H1 (cell line): ENCODE measurements at regions not wholly inside any gene's neighbourhood (a gene's known extent, or its start where the extent isn't known, plus 50 kb on each side); places are given as distances from the start of the nearest gene placed in this dataset.

Experiments
- POLR2A ChIP-seq, 2 experiments: IDR thresholded peaks; 1 replicate in 1 of 2; 2 replicates in 1 of 2; pipeline ENCODE4 v1.6.1; 2011; ENCODE audit warnings: low read depth in 2 of 2, low read length in 2 of 2, mild to moderate bottlenecking in 2 of 2; ENCODE audit errors: control extremely low read depth in 1 of 2
- SP4 ChIP-seq: IDR thresholded peaks from 2 replicates; pipeline ENCODE4 v1.6.1; 2012; ENCODE audit warnings: low read length, inconsistent platforms
- TF ChIP-seq, protein P1 (sequence below): fragments of 300-600 bp; sonication (generic); IDR thresholded peaks from 2 replicates; pipeline ENCODE4 v1.7.1; 2012; ENCODE audit warnings: low read length, moderate library complexity, mild to moderate bottlenecking, inconsistent platforms; ENCODE audit not compliant: insufficient replicate concordance

DNA sequence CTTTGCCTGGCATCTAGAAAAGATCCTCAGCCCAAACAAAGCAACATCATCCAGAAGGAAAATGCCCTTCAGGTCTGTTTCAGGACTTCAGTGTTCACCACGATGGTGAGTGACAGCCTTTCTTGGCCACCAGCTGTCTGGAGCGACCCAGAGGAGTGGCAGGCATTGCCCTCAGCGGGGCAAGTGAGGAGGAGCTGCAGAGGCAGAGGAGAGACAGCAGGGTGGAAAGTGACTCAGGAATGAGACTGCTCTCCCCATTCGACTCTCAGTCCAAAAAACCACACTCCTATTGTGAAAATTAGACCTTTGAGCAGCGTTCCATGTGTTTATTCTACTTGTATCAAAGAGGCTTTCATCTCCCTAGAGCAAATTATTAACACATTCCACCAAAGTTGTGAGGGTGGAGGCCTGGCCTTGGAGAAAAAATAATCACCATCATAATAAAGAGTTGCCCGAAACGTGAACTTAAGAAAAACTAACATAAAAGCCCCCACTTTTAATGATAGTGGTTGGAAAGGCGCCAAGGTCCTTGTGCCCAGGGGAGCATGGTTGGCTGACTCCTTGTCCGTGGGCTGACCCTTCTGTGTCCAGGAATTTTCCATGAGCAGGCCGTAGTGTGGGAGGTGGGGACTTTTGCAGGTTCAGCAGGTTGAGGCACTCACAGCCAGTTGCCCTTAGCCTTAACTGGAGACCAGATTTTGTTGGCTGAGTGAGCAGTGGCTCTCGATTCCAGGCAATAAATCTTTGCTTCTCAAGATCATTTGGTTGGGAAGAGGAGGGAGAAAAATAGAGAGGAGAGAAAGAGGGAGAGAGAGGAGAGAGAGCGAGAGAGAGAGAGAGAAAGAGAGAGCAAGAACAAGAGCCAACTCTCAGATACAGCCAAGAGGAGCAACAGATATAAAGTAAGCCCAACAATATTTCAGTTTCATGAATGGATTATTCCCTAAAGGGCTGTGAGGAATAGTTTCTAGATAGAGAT is 125.9 kb upstream of the ANKRD55 start (continued):
- TF ChIP-seq, protein P1, sequence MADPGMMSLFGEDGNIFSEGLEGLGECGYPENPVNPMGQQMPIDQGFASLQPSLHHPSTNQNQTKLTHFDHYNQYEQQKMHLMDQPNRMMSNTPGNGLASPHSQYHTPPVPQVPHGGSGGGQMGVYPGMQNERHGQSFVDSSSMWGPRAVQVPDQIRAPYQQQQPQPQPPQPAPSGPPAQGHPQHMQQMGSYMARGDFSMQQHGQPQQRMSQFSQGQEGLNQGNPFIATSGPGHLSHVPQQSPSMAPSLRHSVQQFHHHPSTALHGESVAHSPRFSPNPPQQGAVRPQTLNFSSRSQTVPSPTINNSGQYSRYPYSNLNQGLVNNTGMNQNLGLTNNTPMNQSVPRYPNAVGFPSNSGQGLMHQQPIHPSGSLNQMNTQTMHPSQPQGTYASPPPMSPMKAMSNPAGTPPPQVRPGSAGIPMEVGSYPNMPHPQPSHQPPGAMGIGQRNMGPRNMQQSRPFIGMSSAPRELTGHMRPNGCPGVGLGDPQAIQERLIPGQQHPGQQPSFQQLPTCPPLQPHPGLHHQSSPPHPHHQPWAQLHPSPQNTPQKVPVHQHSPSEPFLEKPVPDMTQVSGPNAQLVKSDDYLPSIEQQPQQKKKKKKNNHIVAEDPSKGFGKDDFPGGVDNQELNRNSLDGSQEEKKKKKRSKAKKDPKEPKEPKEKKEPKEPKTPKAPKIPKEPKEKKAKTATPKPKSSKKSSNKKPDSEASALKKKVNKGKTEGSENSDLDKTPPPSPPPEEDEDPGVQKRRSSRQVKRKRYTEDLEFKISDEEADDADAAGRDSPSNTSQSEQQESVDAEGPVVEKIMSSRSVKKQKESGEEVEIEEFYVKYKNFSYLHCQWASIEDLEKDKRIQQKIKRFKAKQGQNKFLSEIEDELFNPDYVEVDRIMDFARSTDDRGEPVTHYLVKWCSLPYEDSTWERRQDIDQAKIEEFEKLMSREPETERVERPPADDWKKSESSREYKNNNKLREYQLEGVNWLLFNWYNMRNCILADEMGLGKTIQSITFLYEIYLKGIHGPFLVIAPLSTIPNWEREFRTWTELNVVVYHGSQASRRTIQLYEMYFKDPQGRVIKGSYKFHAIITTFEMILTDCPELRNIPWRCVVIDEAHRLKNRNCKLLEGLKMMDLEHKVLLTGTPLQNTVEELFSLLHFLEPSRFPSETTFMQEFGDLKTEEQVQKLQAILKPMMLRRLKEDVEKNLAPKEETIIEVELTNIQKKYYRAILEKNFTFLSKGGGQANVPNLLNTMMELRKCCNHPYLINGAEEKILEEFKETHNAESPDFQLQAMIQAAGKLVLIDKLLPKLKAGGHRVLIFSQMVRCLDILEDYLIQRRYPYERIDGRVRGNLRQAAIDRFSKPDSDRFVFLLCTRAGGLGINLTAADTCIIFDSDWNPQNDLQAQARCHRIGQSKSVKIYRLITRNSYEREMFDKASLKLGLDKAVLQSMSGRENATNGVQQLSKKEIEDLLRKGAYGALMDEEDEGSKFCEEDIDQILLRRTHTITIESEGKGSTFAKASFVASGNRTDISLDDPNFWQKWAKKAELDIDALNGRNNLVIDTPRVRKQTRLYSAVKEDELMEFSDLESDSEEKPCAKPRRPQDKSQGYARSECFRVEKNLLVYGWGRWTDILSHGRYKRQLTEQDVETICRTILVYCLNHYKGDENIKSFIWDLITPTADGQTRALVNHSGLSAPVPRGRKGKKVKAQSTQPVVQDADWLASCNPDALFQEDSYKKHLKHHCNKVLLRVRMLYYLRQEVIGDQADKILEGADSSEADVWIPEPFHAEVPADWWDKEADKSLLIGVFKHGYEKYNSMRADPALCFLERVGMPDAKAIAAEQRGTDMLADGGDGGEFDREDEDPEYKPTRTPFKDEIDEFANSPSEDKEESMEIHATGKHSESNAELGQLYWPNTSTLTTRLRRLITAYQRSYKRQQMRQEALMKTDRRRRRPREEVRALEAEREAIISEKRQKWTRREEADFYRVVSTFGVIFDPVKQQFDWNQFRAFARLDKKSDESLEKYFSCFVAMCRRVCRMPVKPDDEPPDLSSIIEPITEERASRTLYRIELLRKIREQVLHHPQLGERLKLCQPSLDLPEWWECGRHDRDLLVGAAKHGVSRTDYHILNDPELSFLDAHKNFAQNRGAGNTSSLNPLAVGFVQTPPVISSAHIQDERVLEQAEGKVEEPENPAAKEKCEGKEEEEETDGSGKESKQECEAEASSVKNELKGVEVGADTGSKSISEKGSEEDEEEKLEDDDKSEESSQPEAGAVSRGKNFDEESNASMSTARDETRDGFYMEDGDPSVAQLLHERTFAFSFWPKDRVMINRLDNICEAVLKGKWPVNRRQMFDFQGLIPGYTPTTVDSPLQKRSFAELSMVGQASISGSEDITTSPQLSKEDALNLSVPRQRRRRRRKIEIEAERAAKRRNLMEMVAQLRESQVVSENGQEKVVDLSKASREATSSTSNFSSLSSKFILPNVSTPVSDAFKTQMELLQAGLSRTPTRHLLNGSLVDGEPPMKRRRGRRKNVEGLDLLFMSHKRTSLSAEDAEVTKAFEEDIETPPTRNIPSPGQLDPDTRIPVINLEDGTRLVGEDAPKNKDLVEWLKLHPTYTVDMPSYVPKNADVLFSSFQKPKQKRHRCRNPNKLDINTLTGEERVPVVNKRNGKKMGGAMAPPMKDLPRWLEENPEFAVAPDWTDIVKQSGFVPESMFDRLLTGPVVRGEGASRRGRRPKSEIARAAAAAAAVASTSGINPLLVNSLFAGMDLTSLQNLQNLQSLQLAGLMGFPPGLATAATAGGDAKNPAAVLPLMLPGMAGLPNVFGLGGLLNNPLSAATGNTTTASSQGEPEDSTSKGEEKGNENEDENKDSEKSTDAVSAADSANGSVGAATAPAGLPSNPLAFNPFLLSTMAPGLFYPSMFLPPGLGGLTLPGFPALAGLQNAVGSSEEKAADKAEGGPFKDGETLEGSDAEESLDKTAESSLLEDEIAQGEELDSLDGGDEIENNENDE: no peak
- TF ChIP-seq SP4 (no peak), POLR2A (IDR thresholded peaks at IDR 0.05; ENCODE audit: control extremely low read depth in 1 of 2, low read depth in 2 of 2, low read length in 2 of 2) (no peak)
- TF ChIP-seq, all 59 proteins: peak for 0
